Stimulated activated CD4-positive, alpha-beta T cell treated with anti-CD3 and anti-CD28 coated beads, Interleukin-4, amount 100 ng/mL, for 24 hours (primary cell): ENCODE measurements at regions not wholly inside any gene's neighbourhood (a gene's known extent, or its start where the extent isn't known, plus 50 kb on each side); places are given as distances from the start of the nearest gene placed in this dataset.
"Not testable (repeated sequence)": the region's sequence is repeated elsewhere in the genome, so short reads cannot be mapped to it uniquely, and the experiment has no call there.

Experiments used
- DNase-seq: peaks from one replicate; pipeline ENCODE4 v3.0.0-alpha.2; 2020

DNA sequence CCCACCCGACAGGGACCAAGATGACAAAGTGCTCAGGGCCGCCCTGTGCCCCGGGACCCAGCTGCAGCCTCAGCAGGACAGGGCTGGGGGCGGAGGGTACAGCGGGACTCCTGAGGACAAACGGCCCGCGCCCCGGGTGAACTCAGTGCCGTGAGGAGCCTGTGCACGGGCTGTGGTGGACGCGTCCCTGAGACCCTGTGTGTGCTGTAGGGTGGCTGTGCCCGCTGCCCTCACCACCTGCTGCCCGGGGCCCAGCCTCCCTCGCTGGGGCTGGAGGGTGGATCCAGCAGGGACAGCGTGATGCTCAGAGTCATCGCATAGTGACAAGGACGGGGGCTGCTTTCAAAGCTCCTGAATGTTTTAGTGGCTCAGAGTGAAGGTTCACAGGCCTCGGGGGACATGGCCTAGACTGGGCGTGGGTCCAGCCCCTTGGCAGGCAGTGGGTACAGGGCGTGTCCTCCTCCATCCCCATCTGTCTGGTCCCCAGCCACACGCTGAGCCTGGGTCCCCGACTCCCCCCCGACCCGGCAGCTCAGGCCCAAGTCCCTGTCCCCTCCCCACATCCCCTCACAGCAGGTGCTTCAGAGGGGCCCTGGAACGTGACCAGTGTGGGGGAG is 172.7 kb downstream of the TMEM121 start:
- DNase-seq: not testable (repeated sequence)

DNA sequence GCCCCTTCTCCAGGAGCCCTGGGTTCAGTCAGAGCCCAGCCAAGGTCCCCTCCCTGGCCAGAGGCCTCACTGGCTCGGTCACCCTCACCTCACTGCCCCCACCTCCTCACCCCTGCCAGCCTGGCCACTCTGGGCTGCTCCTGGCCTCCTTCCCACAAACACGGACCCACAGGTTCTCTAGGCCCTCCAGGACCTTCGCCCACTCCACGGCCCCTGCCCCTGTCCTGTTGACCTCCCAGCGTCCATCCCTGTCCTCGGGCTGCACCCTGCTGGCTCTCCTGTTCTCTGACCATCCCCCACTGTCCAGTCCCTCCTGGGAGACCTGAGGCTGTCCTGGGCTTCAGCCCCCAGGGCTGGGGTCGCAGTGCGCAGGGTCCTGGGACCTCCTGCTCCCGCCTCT is 173.3 kb downstream of the TMEM121 start:
- not testable (repeated sequence) for DNase-seq

DNA sequence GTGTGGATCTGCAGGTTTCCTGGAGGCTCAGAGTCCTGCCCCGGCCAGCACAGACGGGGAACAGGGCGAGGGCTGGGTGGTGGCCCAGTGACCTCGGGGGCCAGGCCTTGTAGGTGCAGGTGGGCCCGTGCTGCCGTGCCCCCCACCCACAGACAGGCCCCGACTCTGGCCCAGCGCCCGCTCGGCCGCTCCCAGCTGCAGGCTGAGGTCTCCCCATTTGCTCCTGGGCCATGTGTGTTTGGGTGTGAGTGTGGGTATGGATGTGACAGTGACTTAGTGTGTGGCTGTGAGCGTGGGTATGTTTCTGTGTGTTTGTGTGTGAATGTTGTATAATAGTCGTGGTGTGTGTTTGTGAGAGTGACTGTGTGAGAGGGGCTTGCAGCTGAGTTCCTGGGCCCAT is 173.8 kb downstream of the TMEM121 start:
- DNase-seq: not testable (repeated sequence)

DNA sequence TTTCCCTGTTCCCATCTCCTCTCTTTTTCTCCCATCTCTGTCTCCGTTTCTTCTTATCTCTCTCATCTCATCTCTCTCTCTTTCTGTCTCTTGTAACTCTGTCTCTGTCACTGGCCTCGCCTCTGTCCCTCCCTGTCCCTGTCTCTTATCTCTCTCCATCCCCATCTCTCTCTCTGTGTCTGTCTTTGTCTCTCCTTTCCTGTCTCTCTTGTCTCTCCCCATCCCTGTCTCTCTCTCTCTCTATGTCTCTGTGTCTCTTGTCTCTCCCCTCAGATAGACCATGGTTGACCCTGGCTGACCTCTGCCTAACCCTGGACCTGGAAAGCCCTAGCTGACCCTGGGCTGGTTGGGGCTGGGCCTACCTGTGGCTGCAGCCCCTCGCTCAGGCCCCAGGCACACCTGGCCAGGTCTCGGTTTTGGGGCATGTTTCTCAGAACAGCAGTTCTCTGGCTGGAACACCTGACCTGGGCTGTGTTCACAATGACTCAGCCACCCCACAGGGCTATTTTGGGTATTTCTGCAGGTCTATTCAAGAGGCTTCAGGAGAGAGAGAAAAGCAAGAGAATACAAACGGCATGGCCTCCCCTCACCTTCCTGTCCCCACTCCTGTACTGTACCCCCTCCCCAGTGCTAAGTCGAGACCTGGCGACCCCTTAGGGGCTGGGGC is 174.4 kb downstream of the TMEM121 start:
- no peak for DNase-seq

DNA sequence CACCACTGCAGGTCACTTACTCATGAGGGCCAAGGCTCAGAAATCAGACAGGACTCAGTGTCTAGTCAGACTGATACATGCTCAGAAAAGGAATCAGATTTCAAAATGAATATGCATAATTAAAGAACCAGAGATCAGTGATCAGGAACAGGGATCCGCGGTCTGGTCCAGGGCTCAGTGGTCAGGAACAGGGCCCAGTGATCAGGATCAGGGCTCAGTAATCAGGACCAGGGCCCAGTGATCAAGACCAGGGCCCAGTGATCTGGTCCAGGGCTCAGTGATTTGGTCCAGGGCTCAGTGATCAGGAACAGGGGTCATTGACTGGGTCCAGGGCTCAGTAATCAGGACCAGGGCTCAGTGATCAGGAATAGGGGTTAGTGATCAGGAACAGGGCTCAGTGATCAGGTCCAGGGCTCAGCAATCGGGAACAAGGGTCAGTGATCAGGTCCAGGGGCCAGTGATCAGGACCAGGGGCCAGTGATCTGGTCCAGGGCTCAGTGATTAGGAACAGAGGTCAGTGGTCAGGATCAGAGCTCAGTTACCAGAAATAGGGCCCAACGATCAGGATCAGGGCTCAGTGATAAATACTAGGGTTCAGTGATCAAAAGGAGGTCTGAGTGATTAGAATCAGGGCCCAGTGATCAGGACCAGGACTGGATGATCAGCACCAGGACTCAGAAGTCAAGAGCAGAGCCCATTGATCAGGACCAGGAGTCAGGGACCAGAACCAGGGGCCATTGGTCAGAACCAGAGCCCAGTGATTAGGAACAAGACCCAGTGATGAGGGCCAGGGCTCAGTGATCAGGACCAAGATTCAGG is 175.3 kb downstream of the TMEM121 start:
- DNase-seq: no peak

DNA sequence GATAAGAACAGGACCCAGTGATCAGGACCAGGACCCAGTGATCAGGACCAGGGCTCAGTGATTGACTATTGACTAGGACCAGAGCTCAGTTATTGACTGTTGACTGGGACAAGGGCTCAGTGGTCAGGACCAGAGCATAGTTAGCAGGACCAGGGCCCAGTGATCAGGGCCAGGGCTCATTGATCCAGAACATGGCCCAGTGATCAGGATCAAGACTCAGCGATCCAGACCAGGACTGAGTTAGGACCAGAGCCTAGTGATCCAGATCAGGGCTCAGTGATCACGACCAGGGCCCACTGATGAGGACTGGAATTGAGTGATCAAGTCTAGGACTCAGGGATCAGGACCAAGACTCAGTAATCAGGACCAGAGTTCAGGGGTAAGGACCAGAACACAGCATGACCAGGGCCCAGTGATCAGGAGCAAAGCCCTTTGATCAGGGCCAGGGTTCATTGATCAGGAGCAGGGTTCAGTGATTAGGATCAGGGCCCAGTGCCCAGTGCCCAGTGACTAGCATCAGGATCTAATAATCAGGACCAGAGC is 176.0 kb downstream of the TMEM121 start:
- no peak for DNase-seq

DNA sequence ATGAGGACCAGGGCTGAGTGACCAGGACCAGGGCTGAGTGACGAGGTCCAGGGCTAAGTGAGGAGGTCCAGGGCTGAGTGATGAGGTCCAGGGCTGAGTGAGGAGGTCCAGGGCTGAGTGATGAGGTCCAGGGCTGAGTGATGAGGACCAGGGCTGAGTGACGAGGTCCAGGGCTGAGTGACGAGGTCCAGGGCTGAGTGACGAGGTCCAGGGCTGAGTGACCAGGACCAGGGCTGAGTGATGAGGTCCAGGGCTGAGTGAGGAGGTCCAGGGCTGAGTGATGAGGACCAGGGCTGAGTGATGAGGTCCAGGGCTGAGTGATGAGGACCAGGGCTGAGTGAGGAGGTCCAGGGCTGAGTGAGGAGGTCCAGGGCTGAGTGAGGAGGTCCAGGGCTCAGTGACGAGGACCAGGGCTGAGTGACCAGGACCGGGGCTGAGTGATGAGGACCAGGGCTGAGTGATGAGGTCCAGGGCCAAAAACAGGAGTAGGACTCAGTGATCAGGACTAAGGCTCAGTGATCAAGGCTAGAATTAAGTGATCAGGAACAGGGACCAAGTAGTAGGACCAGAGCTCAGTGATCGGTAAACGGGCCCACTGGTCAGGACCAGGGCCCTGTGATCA is 176.8 kb downstream of the TMEM121 start:
- not testable (repeated sequence) for DNase-seq

DNA sequence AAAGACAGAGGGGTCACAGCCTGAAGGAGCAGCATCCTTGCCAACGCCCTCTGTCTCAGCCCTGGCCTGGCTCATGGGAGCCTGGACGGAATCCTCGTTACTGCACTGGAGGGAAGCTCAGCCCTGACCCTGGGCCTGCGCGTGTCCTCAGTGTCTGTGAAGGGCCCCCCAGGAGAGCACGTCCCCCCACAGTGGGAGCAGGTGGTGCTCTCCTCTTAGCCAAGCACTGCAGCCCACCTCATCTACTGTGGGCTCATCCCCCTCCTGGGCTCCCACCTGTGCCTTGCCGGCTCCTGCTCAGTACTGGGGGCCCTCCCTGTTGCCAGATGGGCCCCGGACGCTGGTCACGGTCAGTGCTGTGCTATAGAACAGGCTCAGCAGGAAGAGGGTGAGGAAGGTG is 177.7 kb downstream of the TMEM121 start:
- not testable (repeated sequence) for DNase-seq

DNA sequence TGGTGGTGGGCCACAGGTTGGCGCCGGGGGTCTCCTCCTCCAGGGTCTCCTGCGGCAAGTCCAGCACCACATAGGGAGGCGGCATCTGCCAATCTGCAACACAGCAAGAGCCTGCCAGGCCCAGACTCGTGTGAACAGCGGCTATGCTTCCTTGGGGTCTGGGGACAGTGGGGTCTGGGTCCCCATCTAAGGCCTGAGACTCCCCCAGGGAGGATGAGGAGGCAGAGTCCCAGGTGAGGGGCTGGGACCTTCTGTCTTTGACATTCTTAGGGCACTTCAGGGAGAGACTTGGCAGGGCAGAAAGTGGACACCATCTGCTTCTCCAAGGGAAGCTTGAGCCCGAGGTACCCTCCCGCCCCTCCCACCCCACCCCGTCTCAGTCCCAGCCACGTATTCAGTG is 178.1 kb downstream of the TMEM121 start:
- not testable (repeated sequence) for DNase-seq

DNA sequence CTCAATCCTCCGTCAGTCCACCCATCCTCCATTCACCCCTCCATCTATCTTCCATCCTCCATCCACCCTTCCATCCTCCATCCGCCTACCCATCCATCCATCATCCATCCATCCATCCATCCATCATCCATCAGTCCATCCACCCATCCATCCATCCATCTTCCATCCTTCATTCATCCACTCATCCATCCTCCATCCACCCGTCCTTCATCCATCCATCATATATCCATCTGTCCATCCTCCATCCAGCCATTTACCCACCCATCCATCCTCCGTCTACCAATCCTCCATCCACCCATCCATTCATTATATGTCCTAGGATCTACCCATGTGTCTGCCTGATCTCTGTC is 179.1 kb downstream of the TMEM121 start:
- DNase-seq: not testable (repeated sequence)

DNA sequence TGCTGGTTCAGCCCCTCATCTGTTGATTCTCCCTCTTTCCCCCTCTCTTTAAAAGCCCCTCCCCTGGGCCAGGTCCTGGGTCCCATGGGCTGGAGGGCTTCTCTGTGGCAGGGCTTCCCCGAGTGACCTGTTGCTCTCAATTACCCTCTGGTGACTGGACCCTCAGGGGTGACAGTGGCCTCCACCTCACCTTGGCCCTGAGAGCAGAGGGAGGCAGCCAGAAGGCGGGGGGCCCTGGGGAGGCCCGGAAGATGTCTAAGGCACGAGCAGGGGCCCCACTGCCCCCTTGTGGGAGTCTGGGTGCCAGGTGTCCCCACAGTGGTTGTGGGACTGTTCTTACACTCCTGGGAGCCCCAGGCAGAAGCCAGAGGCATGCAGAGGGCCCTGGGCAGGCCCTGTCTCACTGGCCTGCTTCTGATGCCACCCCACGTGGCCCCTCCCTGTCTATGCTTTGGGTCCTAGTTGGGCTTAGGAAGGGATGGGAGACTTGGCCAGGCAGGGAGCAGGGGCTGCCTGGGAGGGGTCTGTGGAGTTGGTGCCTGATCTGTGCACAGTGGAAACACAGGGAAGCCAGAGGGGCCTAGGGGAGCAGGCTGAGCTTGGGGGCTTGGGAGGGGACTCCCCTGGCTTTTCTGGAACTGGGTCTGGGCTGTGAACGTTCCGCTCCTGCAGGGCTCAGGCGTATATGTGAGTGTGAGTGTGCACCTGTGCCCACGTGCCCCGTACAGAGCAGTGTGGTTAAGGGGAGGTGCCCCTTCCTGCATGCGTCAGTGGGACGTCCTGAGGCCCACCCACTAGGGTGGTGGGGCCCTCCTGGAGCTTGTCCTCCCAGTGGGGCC is 179.7 kb downstream of the TMEM121 start:
- not testable (repeated sequence) for DNase-seq

DNA sequence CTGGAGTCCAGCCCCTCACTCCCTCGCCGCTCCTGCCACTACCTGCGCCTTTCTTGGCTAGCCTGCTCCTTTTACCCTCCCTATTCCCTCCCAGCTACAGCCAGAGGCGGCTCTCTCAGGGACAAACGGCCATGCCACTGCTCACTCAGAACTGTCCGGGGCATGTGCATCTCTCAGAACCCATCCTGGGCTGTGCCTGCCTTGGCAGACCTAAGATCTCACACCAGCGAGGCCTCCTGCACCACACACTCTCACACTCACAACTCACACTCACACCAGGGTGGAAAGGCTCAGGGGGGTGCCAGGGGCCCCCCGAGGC is 180.3 kb downstream of the TMEM121 start:
- not testable (repeated sequence) for DNase-seq

DNA sequence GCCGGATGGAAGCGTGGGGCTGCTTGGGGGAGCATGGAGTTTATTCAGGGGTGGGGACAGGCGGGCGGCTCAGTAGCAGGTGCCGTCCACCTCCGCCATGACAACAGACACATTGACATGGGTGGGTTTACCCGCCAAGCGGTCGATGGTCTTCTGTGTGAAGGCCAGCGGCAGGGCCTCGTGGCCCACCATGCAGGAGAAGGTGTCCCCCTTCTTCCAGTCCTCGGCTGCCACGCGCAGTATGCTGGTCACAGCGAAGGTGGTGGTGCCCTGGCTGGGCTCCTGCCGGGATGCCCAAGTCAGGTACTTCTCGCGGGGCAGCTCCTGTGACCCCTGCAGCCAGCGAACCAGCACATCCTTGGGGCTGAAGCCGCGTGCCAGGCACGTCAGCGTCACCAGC is 180.7 kb downstream of the TMEM121 start:
- not testable (repeated sequence) for DNase-seq

DNA sequence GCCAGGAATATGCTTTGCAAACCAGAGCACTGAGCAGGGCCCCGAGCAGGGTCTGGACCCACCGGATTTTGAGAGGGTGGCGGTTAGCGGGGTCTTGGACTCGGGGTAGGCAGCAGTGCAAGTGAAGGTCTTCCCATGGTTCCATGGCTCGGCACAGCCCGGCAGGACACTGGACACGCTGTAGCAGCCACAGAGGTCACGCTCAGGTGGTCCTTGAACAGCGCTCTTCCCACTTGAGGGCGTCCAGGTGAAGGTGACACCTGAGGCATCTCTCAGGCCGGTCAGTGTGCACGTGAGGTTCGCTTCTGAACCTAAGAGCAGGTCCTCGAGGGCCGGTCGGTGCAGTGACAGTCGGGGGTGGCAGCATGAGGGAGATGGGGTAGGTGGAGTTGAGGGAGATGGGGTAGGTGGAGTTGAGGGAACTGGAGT is 181.4 kb downstream of the TMEM121 start:
- DNase-seq: not testable (repeated sequence)

DNA sequence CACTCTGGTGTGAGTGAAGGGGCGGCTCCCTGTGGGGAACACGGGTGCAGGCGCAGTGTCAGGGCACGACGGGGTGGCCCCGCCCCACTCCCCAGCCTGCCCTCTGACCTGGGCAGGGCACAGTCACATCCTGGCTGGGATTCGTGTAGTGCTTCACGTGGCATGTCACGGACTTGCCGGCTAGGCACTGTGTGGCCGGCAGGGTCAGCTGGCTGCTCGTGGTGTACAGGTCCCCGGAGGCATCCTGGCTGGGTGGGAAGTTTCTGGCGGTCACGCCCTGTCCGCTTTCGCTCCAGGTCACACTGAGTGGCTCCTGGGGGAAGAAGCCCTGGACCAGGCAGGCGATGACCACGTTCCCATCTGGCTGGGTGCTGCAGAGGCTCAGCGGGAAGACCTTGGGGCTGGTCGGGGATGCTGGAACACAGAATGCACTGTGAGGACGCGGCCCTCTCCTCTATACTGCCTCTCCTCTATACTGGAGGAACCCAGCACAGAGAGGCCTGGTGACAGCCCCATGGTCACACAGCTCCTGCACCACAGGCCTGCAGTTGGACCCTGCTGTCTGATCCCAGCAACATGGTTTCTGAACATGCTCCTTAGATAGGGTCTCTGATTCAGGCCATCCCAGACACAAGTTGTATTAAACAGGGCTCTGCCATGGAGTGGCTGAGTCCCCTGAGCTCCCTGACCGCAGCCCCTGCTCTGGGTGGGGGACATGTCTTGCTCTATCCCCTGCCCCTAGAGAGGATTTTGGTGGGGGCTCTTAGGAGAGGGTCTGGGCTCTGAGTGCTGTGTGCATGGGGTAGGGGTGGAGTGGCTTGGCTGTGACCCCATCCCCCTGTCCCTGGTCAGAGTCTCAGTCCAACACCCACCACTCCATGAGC is 182.1 kb downstream of the TMEM121 start:
- DNase-seq: not testable (repeated sequence)

DNA sequence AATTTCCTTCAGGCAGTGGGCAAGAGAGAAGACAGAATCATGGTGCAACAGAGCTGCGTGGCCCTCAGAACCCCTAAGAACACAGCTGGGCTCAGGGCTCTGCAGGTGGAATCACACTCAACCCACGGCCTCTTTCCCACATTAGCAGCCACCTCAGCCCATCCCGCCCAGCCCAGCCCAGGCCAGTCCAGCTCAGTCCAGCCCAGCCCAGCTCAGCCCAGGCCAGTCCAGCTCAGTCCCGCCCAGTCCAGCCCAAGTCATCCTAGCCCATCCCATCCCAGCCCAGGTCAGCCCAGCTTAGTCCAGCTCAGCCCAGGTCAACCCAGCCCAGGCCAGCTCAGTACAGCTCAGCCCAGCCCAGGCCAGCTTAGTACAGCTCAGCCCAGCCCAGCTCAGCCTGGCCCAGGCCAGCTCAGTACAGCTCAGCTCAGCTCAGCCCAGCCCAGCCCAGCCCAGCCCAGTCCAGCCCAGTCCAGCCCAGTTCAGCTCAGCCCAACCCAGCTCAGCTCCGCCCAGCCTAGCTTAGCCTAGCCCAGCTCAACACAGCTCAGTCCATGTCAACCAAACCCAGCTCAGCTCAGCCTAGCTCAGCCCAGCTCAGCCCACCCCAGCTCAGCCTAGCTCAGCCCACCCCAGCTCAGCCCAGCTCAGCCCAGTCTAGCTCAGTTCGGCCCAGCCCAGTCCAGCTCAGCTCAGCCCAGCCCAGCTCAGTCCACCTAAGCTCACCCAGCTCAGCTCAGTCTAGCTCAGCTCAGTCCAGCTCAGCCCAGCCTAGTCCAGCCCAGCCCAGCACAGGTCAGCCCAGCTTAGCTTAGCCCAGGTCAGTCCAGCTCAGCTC is 183.1 kb downstream of the TMEM121 start:
- DNase-seq: no peak

DNA sequence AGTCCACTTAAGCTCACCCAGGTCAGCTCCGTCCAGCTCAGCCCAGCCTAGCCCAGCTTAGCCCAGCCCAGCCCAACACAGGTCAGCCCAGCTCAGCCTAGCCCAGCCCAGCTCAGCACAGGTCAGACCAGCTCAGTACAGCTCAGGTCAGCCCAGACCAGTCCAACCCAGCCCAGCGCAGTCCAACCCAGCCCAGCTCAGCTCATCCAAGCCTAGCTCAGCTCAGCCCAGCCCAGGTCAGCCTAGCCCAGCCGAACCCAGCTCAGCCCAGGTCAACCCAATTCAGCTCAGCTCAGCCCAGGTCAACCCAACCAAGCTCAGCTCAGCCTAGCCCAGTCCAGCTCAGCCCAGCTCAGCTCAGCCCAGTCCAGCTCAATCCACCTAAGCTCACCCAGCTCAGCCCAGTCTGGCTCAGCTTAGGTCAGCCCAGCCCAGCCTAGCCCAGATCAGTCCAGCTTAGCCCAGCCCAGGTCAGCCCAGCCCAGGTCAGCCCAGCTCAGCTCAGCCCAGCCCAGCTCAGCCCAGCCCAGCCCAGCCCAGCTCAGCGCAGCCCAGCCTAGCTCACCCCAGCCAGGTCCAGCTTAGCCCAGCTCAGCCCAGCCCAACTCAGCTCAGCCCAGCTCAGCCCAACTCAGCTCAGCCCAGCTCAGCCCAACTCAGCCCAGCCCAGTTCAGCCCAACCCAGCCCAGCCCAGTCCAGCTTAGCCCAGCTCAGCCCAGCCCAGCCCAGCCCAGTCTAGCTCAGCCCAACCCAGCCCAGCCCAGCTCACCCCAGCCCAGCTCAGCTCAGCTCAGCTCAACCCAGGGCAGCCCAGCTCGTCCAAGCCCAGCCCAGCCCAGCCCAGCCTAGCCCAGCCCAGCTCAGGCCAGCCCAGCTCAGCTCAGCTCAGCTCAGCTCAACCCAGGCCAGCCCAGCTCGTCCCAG is 184.0 kb downstream of the TMEM121 start:
- no peak for DNase-seq

DNA sequence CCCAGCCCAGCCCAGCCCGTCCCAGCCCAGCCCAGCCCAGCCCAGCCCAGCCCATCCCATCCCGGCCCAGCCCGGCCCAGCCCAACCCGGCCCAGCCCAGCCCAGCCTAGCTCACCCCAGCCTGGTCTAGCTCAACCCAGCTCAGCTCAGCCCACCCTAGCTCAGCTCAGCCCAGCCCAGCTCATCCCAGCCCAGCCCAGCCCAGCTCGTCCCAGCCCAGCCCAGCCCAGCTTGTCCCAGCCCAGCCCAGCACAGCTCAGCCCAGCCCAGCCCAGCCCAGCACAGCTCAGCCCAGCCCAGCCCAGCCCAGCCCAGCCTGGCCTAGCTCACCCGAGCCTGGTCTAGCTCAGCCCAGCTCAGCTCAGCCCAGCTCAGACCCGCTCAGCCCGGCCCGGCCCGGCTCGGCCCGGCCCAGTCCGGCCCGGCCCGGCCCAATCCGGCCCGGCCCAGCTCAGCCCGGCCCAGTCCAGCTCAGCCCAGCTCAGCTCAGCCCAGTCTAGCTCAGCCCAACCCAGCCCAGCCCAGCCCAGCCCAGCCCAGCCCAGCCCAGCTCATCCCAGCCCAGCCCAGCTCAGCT is 184.7 kb downstream of the TMEM121 start:
- DNase-seq: no peak
